Fibroblast of pulmonary artery (primary cell): ENCODE measurements at regions not wholly inside any gene's neighbourhood (a gene's known extent, or its start where the extent isn't known, plus 50 kb on each side); places are given as distances from the start of the nearest gene placed in this dataset.

ENCODE experiments used
- DNase-seq: peaks from one replicate; pipeline ENCODE4 v3.0.0-alpha.2; 2010; ENCODE audit warnings: low read depth
- H3K4me3 ChIP-seq: replicated peaks from 2 replicates; pipeline ENCODE4 v1.5.1; 2011; ENCODE audit warnings: low read depth, mild to moderate bottlenecking, control low read depth, low read length, moderate library complexity
- TF ChIP-seq, protein P1 (sequence below): IDR thresholded peaks from 2 replicates; pipeline ENCODE4 v1.5.1; 2011; ENCODE audit warnings: mild to moderate bottlenecking, control low read depth, low read length, inconsistent platforms; ENCODE audit errors: missing control alignments

DNA sequence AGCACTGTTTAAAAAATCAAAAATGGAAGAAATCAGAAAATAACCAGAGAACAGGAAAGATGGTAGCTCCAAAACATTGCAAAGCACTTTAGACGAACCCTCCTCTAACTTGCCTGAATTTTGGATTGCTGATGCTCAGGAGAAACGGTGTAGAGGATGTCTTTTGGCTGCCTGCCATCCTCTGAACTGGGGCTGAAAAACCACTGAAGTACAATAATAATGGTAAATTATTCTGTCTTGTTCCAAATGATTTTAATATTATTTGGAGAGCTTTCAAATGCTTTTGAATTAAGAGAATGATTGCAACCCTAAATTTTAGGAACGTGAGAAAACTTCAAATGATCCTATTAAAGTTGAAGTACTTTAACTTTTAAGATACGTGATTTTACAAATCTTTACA, 167.3 kb upstream of the SLC13A1 start:
- no peak overlapping the region for H3K4me3 ChIP-seq
- TF ChIP-seq, protein P1, sequence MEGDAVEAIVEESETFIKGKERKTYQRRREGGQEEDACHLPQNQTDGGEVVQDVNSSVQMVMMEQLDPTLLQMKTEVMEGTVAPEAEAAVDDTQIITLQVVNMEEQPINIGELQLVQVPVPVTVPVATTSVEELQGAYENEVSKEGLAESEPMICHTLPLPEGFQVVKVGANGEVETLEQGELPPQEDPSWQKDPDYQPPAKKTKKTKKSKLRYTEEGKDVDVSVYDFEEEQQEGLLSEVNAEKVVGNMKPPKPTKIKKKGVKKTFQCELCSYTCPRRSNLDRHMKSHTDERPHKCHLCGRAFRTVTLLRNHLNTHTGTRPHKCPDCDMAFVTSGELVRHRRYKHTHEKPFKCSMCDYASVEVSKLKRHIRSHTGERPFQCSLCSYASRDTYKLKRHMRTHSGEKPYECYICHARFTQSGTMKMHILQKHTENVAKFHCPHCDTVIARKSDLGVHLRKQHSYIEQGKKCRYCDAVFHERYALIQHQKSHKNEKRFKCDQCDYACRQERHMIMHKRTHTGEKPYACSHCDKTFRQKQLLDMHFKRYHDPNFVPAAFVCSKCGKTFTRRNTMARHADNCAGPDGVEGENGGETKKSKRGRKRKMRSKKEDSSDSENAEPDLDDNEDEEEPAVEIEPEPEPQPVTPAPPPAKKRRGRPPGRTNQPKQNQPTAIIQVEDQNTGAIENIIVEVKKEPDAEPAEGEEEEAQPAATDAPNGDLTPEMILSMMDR, result no peak
- no peak for DNase-seq

DNA sequence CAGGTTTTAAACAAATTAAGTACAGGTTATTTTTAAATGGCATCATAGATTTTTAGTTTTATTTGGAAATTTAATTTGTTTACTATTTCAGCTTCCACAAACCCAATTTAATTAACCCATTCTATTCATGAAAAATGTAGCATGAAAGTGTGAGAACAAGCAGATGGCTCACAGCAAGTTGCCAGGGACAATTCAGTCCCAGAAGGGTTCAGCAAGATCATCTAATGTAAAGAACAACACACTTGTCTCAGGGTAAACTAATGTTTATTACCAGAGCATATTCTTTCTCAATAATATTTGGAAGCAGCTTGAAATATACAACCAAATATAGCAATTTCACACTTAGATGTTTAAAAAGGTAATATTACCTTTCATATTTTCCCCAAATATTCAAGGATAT, 166.9 kb upstream of the SLC13A1 start:
- TF ChIP-seq, protein P1, result no peak
- H3K4me3 ChIP-seq, result no peak overlapping the region
- DNase-seq, result no peak

DNA sequence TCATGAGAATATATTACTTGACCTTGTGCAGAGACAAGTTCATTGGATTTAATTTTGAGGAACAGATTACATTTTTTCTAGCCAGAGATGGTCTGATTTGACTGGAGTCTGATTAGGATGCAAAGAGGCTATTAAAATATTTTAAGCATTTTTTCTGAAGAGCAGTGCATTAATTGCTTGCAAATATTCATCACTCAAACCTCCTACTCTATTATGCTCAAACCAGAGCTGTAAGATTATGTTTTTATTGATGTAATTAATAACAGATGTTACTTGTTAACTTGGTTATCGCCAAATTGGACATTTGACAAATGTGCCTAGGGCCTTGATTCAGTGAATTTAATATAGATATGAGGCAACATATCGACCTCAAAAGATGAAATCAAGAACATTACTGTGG, 160.9 kb upstream of the SLC13A1 start:
- no peak for DNase-seq
- TF ChIP-seq, protein P1, result no peak
- no peak overlapping the region for H3K4me3 ChIP-seq

DNA sequence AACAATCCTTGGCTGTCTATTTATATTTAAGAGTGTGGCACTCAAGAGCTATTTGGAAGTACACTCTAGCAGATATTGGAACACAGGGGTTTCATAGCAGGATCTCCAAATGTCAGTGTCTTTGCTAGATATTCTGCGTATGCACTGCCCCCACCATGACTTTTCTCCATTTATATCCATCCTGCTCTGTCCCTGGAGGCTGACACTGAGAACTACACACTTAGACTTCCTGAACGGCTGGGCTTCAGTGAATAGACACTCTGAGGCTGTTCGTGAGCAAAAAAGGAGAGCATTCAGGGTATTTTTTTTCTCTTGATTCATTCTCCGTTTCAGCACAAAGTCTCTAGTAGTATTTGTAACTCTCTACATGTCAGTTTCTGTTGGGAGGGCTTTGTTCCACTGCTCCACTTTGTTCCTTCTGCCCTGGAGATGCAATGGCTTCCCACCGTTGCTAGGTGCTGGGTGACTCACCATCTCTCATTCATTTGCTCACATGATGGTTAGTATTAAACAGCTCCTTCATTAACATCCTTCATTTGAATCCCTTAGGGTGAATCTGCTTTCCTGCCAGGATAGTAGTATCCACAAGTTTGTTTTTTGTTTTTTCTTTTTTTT, 155.9 kb upstream of the SLC13A1 start:
- peak; percentile 18 for DNase-seq
- H3K4me3 ChIP-seq, result no peak overlapping the region
- TF ChIP-seq, protein P1, result peak; percentile 16

DNA sequence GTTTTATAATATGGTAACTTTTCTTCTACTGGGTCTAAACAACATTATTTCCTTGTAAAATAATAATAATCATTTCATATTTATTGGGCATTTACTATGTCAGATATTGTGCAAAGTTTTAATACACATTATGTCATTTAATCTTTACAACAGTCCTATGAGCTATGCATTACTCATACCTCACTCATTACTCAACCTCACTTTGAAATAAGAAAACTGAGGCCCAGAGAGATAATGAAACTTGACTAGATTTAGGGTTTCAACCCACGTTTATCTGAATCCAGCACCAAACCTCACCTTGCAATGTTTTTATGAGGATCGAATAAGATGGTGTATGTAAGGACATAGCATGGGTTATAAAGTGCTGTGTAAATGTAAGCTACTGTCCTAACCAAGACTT, 153.2 kb upstream of the SLC13A1 start:
- TF ChIP-seq, protein P1, result no peak
- peak; percentile 49 for DNase-seq
- H3K4me3 ChIP-seq, result no peak overlapping the region

DNA sequence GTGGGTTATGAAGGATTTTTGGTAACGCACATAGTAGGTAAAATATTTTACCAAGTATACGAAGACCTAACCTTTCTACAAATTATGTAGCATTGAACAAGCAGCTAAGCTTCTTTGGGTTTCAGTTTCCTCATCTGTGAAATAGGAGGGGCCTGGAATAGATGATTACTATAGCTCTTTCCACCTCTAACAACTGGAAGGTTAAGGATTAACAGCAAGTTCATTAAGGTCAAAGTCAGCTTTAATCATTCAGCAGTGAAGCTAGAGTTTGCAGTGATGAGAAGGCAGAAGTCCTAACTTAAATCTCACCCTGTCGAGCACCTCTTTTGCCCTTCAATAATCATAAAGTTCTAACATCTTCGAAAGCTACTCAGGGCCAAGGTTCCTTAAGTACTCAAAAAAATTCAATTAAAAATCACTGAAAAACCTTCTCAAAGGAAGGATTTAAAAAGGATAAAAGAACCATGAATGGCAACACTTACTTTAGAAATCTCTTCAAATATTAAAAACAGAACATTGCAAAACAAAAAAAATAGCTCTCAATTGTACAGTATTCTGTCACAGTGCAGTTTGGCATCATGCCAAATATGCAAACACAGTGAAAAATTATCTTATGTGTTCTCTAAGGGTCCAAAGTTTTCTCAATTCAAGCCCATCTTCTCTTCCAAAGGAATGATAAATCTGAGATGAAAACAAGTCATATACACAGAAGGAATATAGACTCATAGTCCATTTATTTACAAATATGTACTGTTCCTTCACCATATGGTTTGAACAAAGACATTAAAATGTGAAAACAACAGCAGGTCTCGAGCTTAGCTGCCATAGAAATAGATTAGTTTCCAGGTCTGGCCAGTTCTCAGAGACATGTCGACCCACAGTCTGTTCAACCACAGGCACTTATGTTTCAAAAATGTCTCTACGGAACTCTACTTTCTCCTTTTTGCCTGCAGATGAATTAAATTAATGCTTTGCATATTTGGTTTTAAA, 152.0 kb upstream of the SLC13A1 start:
- peak; percentile 11 for DNase-seq
- no peak overlapping the region for H3K4me3 ChIP-seq
- TF ChIP-seq, protein P1, result no peak
